ENCODE measurements at regions not wholly inside any gene's neighbourhood (a gene's known extent, or its start where the extent isn't known, plus 50 kb on each side); places are given as distances from the start of the nearest gene placed in this dataset.

DNA sequence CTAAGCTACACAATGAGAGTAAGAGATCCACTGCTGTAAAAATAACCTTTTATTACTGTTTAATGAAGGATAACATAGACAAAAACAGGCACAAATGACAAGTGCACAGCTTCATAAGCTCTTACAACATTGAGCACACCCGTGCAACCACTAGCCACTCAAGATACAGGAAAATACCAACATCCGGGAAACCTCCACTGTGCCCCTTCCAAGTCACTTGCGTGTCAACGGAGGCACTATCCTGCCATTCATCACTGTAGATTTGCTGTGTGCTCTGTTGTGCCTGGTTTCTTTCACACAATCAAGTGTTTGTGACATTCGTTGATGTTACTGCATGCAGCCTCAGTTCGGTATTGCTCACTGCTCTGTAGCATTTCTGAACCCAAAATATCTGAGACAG is 292.9 kb upstream of the MYT1L start:
- no peak for TF ChIP-seq EZH2phosphoT487 (IDR thresholded peaks at IDR 0.05; ENCODE audit: low read depth)
- TF ChIP-seq, protein P1, sequence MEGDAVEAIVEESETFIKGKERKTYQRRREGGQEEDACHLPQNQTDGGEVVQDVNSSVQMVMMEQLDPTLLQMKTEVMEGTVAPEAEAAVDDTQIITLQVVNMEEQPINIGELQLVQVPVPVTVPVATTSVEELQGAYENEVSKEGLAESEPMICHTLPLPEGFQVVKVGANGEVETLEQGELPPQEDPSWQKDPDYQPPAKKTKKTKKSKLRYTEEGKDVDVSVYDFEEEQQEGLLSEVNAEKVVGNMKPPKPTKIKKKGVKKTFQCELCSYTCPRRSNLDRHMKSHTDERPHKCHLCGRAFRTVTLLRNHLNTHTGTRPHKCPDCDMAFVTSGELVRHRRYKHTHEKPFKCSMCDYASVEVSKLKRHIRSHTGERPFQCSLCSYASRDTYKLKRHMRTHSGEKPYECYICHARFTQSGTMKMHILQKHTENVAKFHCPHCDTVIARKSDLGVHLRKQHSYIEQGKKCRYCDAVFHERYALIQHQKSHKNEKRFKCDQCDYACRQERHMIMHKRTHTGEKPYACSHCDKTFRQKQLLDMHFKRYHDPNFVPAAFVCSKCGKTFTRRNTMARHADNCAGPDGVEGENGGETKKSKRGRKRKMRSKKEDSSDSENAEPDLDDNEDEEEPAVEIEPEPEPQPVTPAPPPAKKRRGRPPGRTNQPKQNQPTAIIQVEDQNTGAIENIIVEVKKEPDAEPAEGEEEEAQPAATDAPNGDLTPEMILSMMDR (IDR thresholded peaks at IDR 0.05; ENCODE audit: low read depth, low read length): no peak
- H3K79me2 ChIP-seq (ENCODE audit: low read length): no peaks in the 10 kb centered on the region
- no peak overlapping the region for H3K9ac ChIP-seq (ENCODE audit: low read length)
- H3K27me3 ChIP-seq (ENCODE audit: low read depth, low read length): peaks cover 30% of the 10 kb centered on the region; the same call in 1 of the 2 replicates
- no peak overlapping the region for H2AFZ ChIP-seq (ENCODE audit: low read depth, low read length)
- no peaks in the 10 kb centered on the region for H4K20me1 ChIP-seq (ENCODE audit: insufficient read depth, low read length)
- H3K4me2 ChIP-seq (ENCODE audit: low read length): no peak overlapping the region
- no peak overlapping the region for H3K4me3 ChIP-seq (ENCODE audit: low read length)
- H3K9me3 ChIP-seq (ENCODE audit: insufficient read depth, low read length): no peaks in the 10 kb centered on the region
- no peaks in the 10 kb centered on the region for H3K36me3 ChIP-seq (replicated peaks; ENCODE audit: low read depth, low read length)
- H3K4me1 ChIP-seq (ENCODE audit: low read length): peaks cover 10% of the 10 kb centered on the region
- no peak overlapping the region for H3K27ac ChIP-seq (ENCODE audit: low read length)

DNA sequence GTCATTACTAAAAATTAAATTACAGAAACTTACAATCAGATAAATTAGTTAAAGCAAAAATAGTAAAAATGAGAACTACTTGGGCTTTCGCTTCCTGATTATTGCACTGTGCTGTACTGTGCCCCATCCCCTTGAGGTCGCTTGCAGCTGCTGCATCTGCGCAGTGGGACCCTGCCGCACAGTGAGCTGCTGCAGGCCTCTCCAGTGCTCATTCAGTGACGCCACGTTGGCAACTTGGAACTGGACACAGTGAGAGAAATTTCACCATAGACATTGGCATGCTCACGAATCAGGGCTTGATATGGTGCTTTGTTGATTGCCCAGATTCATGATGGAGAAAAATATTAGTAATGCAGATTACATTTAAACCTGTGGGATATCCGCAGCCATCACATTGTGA is 290.8 kb upstream of the MYT1L start:
- Histone ChIP-seq H3K36me3 (replicated peaks; ENCODE audit: low read depth, low read length) (no peaks in the 10 kb centered on the region), H3K27ac (ENCODE audit: low read length) (no peak overlapping the region), H3K4me1 (ENCODE audit: low read length) (peaks cover 10% of the 10 kb centered on the region), H3K4me3 (ENCODE audit: low read length) (no peak overlapping the region), H3K27me3 (ENCODE audit: low read depth, low read length) (peaks cover 27% of the 10 kb centered on the region; the same call in 1 of the 2 replicates), H2AFZ (ENCODE audit: low read depth, low read length) (no peak overlapping the region), H4K20me1 (ENCODE audit: insufficient read depth, low read length) (no peaks in the 10 kb centered on the region), H3K4me2 (ENCODE audit: low read length) (peak overlapping the region; percentile 12), H3K9ac (ENCODE audit: low read length) (no peak overlapping the region), H3K9me3 (ENCODE audit: insufficient read depth, low read length) (no peaks in the 10 kb centered on the region), H3K79me2 (ENCODE audit: low read length) (no peaks in the 10 kb centered on the region)
- TF ChIP-seq, protein P1 (IDR thresholded peaks at IDR 0.05; ENCODE audit: low read depth, low read length): 0 out of 2 replicates have a peak, but pooled peaks have one; percentile 13
- TF ChIP-seq EZH2phosphoT487 (IDR thresholded peaks at IDR 0.05; ENCODE audit: low read depth): no peak

GRCh38 chr2:2620604-2621003 is 289.5 kb upstream of the MYT1L start:
- no peaks in the 10 kb centered on the region for H3K36me3 ChIP-seq (replicated peaks; ENCODE audit: low read depth, low read length)
- TF ChIP-seq, protein P1 (IDR thresholded peaks at IDR 0.05; ENCODE audit: low read depth, low read length): no peak
- TF ChIP-seq EZH2phosphoT487 (IDR thresholded peaks at IDR 0.05; ENCODE audit: low read depth): no peak
- H3K27ac ChIP-seq (ENCODE audit: low read length): no peak overlapping the region
- peaks cover 23% of the 10 kb centered on the region; the same call in 1 of the 2 replicates for H3K27me3 ChIP-seq (ENCODE audit: low read depth, low read length)
- H3K9ac ChIP-seq (ENCODE audit: low read length): no peak overlapping the region
- no peak overlapping the region for H3K4me2 ChIP-seq (ENCODE audit: low read length)
- no peaks in the 10 kb centered on the region for H3K79me2 ChIP-seq (ENCODE audit: low read length)
- H2AFZ ChIP-seq (ENCODE audit: low read depth, low read length): no peak overlapping the region
- H3K4me3 ChIP-seq (ENCODE audit: low read length): no peak overlapping the region
- no peaks in the 10 kb centered on the region for H4K20me1 ChIP-seq (ENCODE audit: insufficient read depth, low read length)
- H3K4me1 ChIP-seq (ENCODE audit: low read length): peaks cover 10% of the 10 kb centered on the region
- no peaks in the 10 kb centered on the region for H3K9me3 ChIP-seq (ENCODE audit: insufficient read depth, low read length)

GRCh38 chr2:2619995-2620394 is 288.9 kb upstream of the MYT1L start:
- H3K9ac ChIP-seq (ENCODE audit: low read length): no peak overlapping the region
- no peak overlapping the region for H3K4me2 ChIP-seq (ENCODE audit: low read length)
- H3K4me1 ChIP-seq (ENCODE audit: low read length): peaks cover 10% of the 10 kb centered on the region
- H3K4me3 ChIP-seq (ENCODE audit: low read length): no peak overlapping the region
- no peaks in the 10 kb centered on the region for H4K20me1 ChIP-seq (ENCODE audit: insufficient read depth, low read length)
- H3K27ac ChIP-seq (ENCODE audit: low read length): no peak overlapping the region
- H3K27me3 ChIP-seq (ENCODE audit: low read depth, low read length): peaks cover 23% of the 10 kb centered on the region; the same call in 1 of the 2 replicates
- no peaks in the 10 kb centered on the region for H3K9me3 ChIP-seq (ENCODE audit: insufficient read depth, low read length)
- H3K79me2 ChIP-seq (ENCODE audit: low read length): no peaks in the 10 kb centered on the region
- TF ChIP-seq, protein P1 (IDR thresholded peaks at IDR 0.05; ENCODE audit: low read depth, low read length): no peak
- no peak for TF ChIP-seq EZH2phosphoT487 (IDR thresholded peaks at IDR 0.05; ENCODE audit: low read depth)
- no peaks in the 10 kb centered on the region for H3K36me3 ChIP-seq (replicated peaks; ENCODE audit: low read depth, low read length)
- no peak overlapping the region for H2AFZ ChIP-seq (ENCODE audit: low read depth, low read length)
